GM10266 (cell line): ENCODE measurements at regions not wholly inside any gene's neighbourhood (a gene's known extent, or its start where the extent isn't known, plus 50 kb on each side); places are given as distances from the start of the nearest gene placed in this dataset.

ENCODE experiments used
- DNase-seq: peaks from one replicate; pipeline ENCODE4 v3.0.0; 2012; ENCODE audit errors: extremely low spot score
- CTCF ChIP-seq: IDR thresholded peaks from 2 replicates; pipeline ENCODE4 v1.5.1; 2012; ENCODE audit warnings: mild to moderate bottlenecking, low read depth; ENCODE audit not compliant: control insufficient read depth, insufficient read depth; ENCODE audit errors: missing control alignments

- TF ChIP-seq CTCF: no peak
- no peak for DNase-seq
Observed at GRCh38 chr9:108225149-108225800, 630.5 kb downstream of the ACTL7B start.

- no peak for TF ChIP-seq CTCF
- DNase-seq: no peak
Observed at GRCh38 chr9:108224716-108225115, 631.1 kb downstream of the ACTL7B start.

- no peak for TF ChIP-seq CTCF
- no peak for DNase-seq
Observed at GRCh38 chr9:108219664-108220063, 636.1 kb downstream of the ACTL7B start.

- no peak for TF ChIP-seq CTCF
- DNase-seq: no peak
Observed at GRCh38 chr9:108217431-108218349, 638.1 kb downstream of the ACTL7B start.

- DNase-seq: no peak
- no peak for TF ChIP-seq CTCF
Observed at GRCh38 chr9:108213511-108213910, 642.3 kb downstream of the ACTL7B start.

GRCh38 chr9:108212184-108212583 lies 643.6 kb downstream of the ACTL7B start:
- no peak for TF ChIP-seq CTCF
- DNase-seq: no peak
